K562 (cell line): ENCODE measurements at regions not wholly inside any gene's neighbourhood (a gene's known extent, or its start where the extent isn't known, plus 50 kb on each side); places are given as distances from the start of the nearest gene placed in this dataset.
A peak's percentile ranks its signal among the peaks of the same experiment; 100 is the strongest.

Experiments
- E2F3 ChIP-seq: fragments of 250-450 bp; sonication (Bioruptor Pico); IDR thresholded peaks from 2 replicates; pipeline ENCODE4 v1.4.0; 2020; ENCODE audit warnings: mild to moderate bottlenecking
- ETS1 ChIP-seq: conservative IDR thresholded peaks from 2 replicates; pipeline ENCODE4 v1.6.1; 2011; ENCODE audit warnings: low read depth, mild to moderate bottlenecking, low read length; ENCODE audit not compliant: control insufficient read depth
- ETV5 ChIP-seq: sonication (generic); formaldehyde crosslinking; IDR thresholded peaks from 2 replicates; pipeline ENCODE4 v1.4.0; 2020; ENCODE audit warnings: low read depth, mild to moderate bottlenecking, missing genetic modification reagents
- FOXP4 ChIP-seq: sonication (generic); formaldehyde crosslinking; IDR thresholded peaks from 2 replicates; pipeline ENCODE4 v1.8.0; 2022; ENCODE audit warnings: mild to moderate bottlenecking, missing genetic modification reagents, borderline replicate concordance
- JUND ChIP-seq, 2 experiments: IDR thresholded peaks; 2 replicates in 1 of 2; 3 replicates in 1 of 2; pipeline ENCODE4 v1.6.1; 2011; ENCODE audit warnings: borderline replicate concordance in 2 of 2, low read depth in 2 of 2, low read length in 2 of 2, improper control_type of control experiment in 1 of 2, missing biosample characterization in 1 of 2, missing genetic modification characterization in 1 of 2, missing genetic modification reagents in 1 of 2
- NR0B1 ChIP-seq: fragments of 450-650 bp; IDR thresholded peaks from one replicate; pipeline ENCODE4 v1.6.1; 2018; ENCODE audit warnings: mild to moderate bottlenecking, moderate library complexity; ENCODE audit not compliant: partially characterized antibody
- SP2 ChIP-seq: IDR thresholded peaks from 2 replicates; pipeline ENCODE4 v1.6.1; 2011; ENCODE audit warnings: mild to moderate bottlenecking, low read depth, low read length, moderate library complexity; ENCODE audit not compliant: poor library complexity, severe bottlenecking; ENCODE audit errors: extremely low read depth
- ZNF318 ChIP-seq, 2 experiments: fragments of 450-650 bp; IDR thresholded peaks; 2 replicates each; pipeline ENCODE4 v1.6.1; 2016; ENCODE audit warnings: mild to moderate bottlenecking in 2 of 2, borderline replicate concordance in 1 of 2, low read depth in 1 of 2, moderate library complexity in 1 of 2
- ZNF639 ChIP-seq, 2 experiments: fragments of 200-800 bp in 1 of 2; sonication (Bioruptor generic) in 1 of 2; sonication (generic) in 1 of 2; formaldehyde crosslinking in 1 of 2; IDR thresholded peaks in 1 of 2; conservative IDR thresholded peaks in 1 of 2; 2 replicates each; pipeline versions ENCODE4 v1.5.0 to v1.6.1; 2016 to 2020; ENCODE audit warnings: missing compliant biosample characterization in 1 of 2, missing genetic modification characterization in 1 of 2, missing genetic modification reagents in 1 of 2

- TF ChIP-seq ZNF639 (CRISPR knock-in tag; conservative IDR thresholded peaks at IDR 0.05 in 1 of 2, IDR thresholded peaks at IDR 0.05 in 1 of 2), result peak in 1 of 2 experiments; percentile 21; a peak in 1 of 4 replicates
- TF ChIP-seq ETV5 (CRISPR knock-in tag), result peak; percentile 22; the same call in 1 of the 2 replicates
- no peak for TF ChIP-seq FOXP4 (CRISPR knock-in tag)
- no peak for TF ChIP-seq E2F3 (CRISPR knock-in tag)
- TF ChIP-seq ETS1, result no peak
- TF ChIP-seq NR0B1, result peak; percentile 34
- TF ChIP-seq JUND (IDR thresholded peaks at IDR 0.05; ENCODE audit: borderline replicate concordance, low read depth, low read length), result peak; percentile 70
- peak; percentile 26; the same call in 1 of the 3 replicates for TF ChIP-seq JUND (tag; IDR thresholded peaks at IDR 0.05; ENCODE audit: borderline replicate concordance, low read depth, low read length)
- no peak for TF ChIP-seq SP2
- peak in 1 of 2 experiments; percentile 74; a peak in 1 of 4 replicates for TF ChIP-seq ZNF318 (IDR thresholded peaks at IDR 0.05; ENCODE audit: borderline replicate concordance in 1 of 2, low read depth in 1 of 2)
Measured at GRCh38 chr6:27753668-27754407, 158.4 kb downstream of the OR2B2 start (continued).
